Heart right ventricle (tissue), 16 donors: ENCODE measurements at regions not wholly inside any gene's neighbourhood (a gene's known extent, or its start where the extent isn't known, plus 50 kb on each side); places are given as distances from the start of the nearest gene placed in this dataset.

Source experiments
- ATAC-seq, 8 donors: fragments of 200-7000 bp; cut with Tn5 transposase; one replicate each; pipeline ENCODE4 v1.9.1; 2020; ENCODE audit warnings: mild to moderate bottlenecking in 8 of 8, moderate library complexity in 8 of 8, moderate number of reproducible peaks in 1 of 8
- DNase-seq, 2 donors: peaks; one replicate each; pipeline ENCODE4 v3.0.0-alpha.2; 2020
- H3K27ac ChIP-seq, 10 donors: fragments of 200-600 bp; sonication (generic) in 2 of 10; one replicate each; pipeline versions ENCODE4 v1.5.0 to v1.8.0; 2020 to 2022; ENCODE audit warnings: mild to moderate bottlenecking in 3 of 10
- H3K27me3 ChIP-seq, 7 donors: fragments of 200-600 bp; one replicate each; pipeline ENCODE4 v1.8.0; 2021 to 2022; ENCODE audit warnings: mild to moderate bottlenecking in 2 of 7
- H3K36me3 ChIP-seq, 9 donors: fragments of 200-600 bp; sonication (generic) in 1 of 9; one replicate each; pipeline versions ENCODE4 v1.5.0 to v1.8.0; 2020 to 2022; ENCODE audit warnings: mild to moderate bottlenecking in 2 of 9
- H3K4me1 ChIP-seq, 9 donors: fragments of 200-600 bp; sonication (generic) in 1 of 9; one replicate each; pipeline versions ENCODE4 v1.5.0 to v1.8.0; 2020 to 2022; ENCODE audit warnings: mild to moderate bottlenecking in 4 of 9
- H3K4me3 ChIP-seq, 10 donors: fragments of 200-600 bp; sonication (generic) in 2 of 10; one replicate each; pipeline versions ENCODE4 v1.5.0 to v1.8.0; 2020 to 2022; ENCODE audit warnings: mild to moderate bottlenecking in 7 of 10, moderate library complexity in 2 of 10
- H3K9me3 ChIP-seq, 11 donors: fragments of 200-600 bp in 10 of 11; sonication (generic) in 2 of 11; one replicate each; pipeline versions ENCODE4 v1.5.0 to v1.8.0; 2013 to 2022; ENCODE audit warnings: mild to moderate bottlenecking in 2 of 11, control low read depth in 1 of 11, moderate library complexity in 1 of 11
- WGBS, 2 donors: extraction: QIAGEN DNeasy Blood & Tissue Kit; methylation state at CpG; one replicate each; pipeline ENCODE4 v1.1.7; 2013; ENCODE audit warnings: inconsistent platforms in 1 of 2; 5-methylcytosine and 5-hydroxymethylcytosine counted together
- intact Hi-C, 10 donors: fragments of 100-400 bp; cut with DNase I; formaldehyde crosslinking; loops; one replicate each; pipeline versions ENCODE4 v1.11.1 to v1.14.2; 2022
- TF ChIP-seq, protein P1 (sequence below), 9 donors: fragments of 200-600 bp; sonication (generic) in 2 of 9; IDR thresholded peaks; one replicate each; pipeline versions ENCODE4 v1.5.0 to v1.8.0; 2021 to 2022; ENCODE audit warnings: antibody characterized with exemption in 9 of 9, mild to moderate bottlenecking in 5 of 9, moderate library complexity in 1 of 9
- donor health status: Arrhythmogenic right ventricular cardiomyopathy.
- donor health status: ischemic (EF 13 %, LVEDD 7.1; RV severe dilation, severe dysfunction).
- donor health status: healthy with polysubstance abuse.
- donor health status: DM: no; HTN: yes; CAD: no.
- donor health status: DM: no; HTN: no; CAD: no.
- donor health status: ischemic (EF 25% LVEDD 6.9; RV normal size, moderate dysfunction).
- donor health status: ischemic (EF 25% LVEDD 5.7; RV mildly dilated, moderate dysfunction).
- donor health status: healthy.
- donor health status: DM: yes; HTN: yes; CAD: no.
- donor health status: Ischemic cardiomyopathy.
- donor health status: ischemic (EF 35%, LVEDD 5.7; RV mildly dilated, moderate dysfunction).
- donor health status: nonischemic (EF 11% LVEDD 7.7; RV severe dilation, severe dysfunction).
- donor health status: DM: yes; HTN: yes; CAD: no.
- donor health status: PGD.
- donor health status: ischemic (EF 29% LVEDD 5.4; RV normal size, mild dysfunction).
- donor health status: nonischemic (EF 23%, LVEDD 6.1; RV moderate dilation, normal function).

DNA sequence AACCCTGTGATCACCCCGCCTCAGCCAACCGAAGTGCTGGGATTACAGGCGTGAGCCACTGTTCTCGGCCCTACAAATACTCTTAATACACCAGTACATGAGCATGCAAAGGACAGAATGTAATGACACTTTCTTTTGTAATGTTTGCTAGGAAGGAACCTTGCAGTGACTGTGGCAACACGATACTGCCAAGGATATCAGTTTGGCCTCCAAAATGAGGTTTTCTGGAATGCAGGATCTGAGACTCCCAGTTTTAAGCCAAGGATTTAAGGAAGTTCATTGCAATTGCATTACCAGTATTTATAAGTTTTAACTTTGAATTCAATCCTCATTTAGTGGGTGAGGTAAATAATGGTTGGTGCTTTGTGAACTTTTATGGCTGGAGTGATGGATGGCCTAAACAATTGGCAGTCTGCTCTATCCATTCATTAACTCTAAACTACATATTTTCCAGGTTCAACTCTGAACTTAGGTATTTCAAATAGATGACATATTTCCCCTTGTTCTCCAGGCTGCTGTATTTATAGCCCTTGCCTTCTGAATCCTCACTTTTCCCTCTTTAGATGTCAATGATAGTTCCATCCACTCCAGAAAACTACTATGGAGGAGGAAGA is 330.3 kb downstream of the C11orf87 start:
- Histone ChIP-seq H3K27ac (no peak overlapping the region), H3K9me3 (no peaks in the 10 kb centered on the region), H3K4me3 (no peak overlapping the region), H3K4me1 (peaks cover 0 to 14% (median 0%) of the 10 kb centered on the region in 9 donors), H3K36me3 (no peaks in the 10 kb centered on the region), H3K27me3 (no peaks in the 10 kb centered on the region)
- 85 to 87% methylated on average over 5 of the region's 5 CpGs for WGBS, 2 donors
- ATAC-seq (no peak), DNase-seq (no peak)
- intact Hi-C loops = no loop called here
- TF ChIP-seq, protein P1, sequence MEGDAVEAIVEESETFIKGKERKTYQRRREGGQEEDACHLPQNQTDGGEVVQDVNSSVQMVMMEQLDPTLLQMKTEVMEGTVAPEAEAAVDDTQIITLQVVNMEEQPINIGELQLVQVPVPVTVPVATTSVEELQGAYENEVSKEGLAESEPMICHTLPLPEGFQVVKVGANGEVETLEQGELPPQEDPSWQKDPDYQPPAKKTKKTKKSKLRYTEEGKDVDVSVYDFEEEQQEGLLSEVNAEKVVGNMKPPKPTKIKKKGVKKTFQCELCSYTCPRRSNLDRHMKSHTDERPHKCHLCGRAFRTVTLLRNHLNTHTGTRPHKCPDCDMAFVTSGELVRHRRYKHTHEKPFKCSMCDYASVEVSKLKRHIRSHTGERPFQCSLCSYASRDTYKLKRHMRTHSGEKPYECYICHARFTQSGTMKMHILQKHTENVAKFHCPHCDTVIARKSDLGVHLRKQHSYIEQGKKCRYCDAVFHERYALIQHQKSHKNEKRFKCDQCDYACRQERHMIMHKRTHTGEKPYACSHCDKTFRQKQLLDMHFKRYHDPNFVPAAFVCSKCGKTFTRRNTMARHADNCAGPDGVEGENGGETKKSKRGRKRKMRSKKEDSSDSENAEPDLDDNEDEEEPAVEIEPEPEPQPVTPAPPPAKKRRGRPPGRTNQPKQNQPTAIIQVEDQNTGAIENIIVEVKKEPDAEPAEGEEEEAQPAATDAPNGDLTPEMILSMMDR (IDR thresholded peaks at IDR 0.05) = no peak

GRCh38 chr11:109756521-109756920 is 334.5 kb downstream of the C11orf87 start:
- no peaks in the 10 kb centered on the region for H3K36me3 ChIP-seq
- H3K9me3 ChIP-seq = peaks cover 0 to 6% (median 0%) of the 10 kb centered on the region in 11 donors
- H3K4me1 ChIP-seq = no peaks in the 10 kb centered on the region
- TF ChIP-seq, protein P1 (IDR thresholded peaks at IDR 0.05) = no peak
- 90 to 94% methylated on average over 1 of the region's 1 CpG for WGBS, 2 donors
- ATAC-seq = no peak
- H3K27me3 ChIP-seq = no peaks in the 10 kb centered on the region
- no peak overlapping the region for H3K27ac ChIP-seq
- intact Hi-C loops = no loop called here
- no peak for DNase-seq
- H3K4me3 ChIP-seq = no peak overlapping the region

GRCh38 chr11:109756951-109757350 is 335.0 kb downstream of the C11orf87 start:
- Histone ChIP-seq H3K4me1 (peaks cover 0 to 3% (median 0%) of the 10 kb centered on the region in 9 donors), H3K27ac (no peak overlapping the region), H3K27me3 (no peaks in the 10 kb centered on the region), H3K36me3 (no peaks in the 10 kb centered on the region), H3K9me3 (peaks cover 0 to 6% (median 0%) of the 10 kb centered on the region in 11 donors), H3K4me3 (no peak overlapping the region)
- DNase-seq (no peak), ATAC-seq (no peak)
- 82 to 88% methylated on average over 3 of the region's 3 CpGs for WGBS, 2 donors
- TF ChIP-seq, protein P1 (IDR thresholded peaks at IDR 0.05) = no peak
- intact Hi-C loops = no loop called here

DNA sequence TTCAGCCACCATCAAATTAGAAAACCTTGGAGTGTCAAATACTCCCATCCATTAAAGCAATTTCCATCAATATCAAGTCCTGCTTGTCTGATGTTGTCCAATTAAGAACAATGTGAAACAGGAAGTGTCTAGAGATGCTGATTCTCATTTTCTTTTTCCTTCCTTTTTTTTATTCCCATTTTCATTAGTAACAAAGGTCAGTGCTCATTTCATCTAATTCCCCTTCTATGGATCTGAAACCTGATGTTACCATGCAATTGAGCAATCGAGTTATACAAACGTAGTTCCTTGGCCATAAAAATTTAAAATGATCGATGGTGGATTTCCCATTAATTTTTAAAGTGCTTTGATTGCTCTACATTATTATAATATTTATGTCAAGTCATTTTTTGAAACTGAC is 330.6 kb upstream of the ZC3H12C start:
- WGBS, 2 donors = 83 to 88% methylated on average over 3 of the region's 3 CpGs
- intact Hi-C loops = no loop called here
- peaks cover 0 to 7% (median 0%) of the 10 kb centered on the region in 9 donors for H3K4me1 ChIP-seq
- H3K36me3 ChIP-seq = no peaks in the 10 kb centered on the region
- DNase-seq (no peak), ATAC-seq (no peak)
- no peak overlapping the region for H3K4me3 ChIP-seq
- TF ChIP-seq, protein P1 (IDR thresholded peaks at IDR 0.05) = no peak
- no peaks in the 10 kb centered on the region for H3K27me3 ChIP-seq
- H3K27ac ChIP-seq = no peak overlapping the region
- H3K9me3 ChIP-seq = peaks cover 0 to 6% (median 0%) of the 10 kb centered on the region in 11 donors
